ENCODE measurements at regions not wholly inside any gene's neighbourhood (a gene's known extent, or its start where the extent isn't known, plus 50 kb on each side); places are given as distances from the start of the nearest gene placed in this dataset.
"Not testable (repeated sequence)": the region's sequence is repeated elsewhere in the genome, so short reads cannot be mapped to it uniquely, and the experiment has no call there.

DNA sequence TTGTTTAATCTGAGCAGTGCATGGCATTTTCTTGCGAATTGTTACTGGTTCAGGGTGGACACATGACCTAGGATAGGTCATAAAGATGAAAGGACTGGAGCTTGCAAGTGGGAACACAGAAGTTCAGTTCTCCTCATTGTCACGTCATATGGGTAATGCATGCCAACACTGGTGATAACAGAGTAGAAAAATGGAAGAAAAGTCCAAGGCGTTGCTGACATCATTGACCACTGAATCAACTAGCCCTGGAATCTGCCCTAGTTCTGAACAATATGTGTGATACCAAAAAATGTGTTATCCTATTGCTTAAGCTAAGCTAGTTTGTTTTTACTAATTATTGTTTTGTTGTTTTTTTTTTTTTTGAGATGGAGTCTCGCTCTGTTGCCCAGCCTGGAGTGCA is 234.2 kb upstream of the MAF start:
- no peak for ATAC-seq
- WGBS, 3 donors, result 91 to 94% (median 93%) methylated on average over 4 of the region's 4 CpGs
- intact Hi-C loops (cut with DNase I), result no loop called here

DNA sequence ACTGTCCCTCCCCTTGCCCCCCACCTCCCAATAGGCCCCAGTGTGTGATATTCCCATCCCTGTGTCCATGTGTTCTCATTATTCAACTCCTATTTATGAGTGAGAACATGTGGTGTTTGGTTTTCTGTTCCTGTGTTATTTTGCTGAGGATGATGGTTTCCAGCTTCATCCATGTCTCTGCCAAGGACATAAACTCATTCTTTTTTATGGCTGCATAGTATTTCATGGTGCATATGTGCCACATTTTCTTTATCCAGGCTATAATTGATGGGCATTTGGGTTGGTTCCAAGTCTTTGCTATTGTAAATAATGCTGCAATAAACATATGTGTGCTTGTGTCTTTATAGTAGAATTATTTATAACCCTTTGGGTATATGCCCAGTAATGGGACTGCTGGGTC is 233.5 kb upstream of the MAF start:
- H3K27me3 ChIP-seq (ENCODE audit: insufficient read depth in 3 of 3, low read length in 2 of 3); H3K4me3 ChIP-seq; H3K36me3 ChIP-seq (ENCODE audit: insufficient read depth in 1 of 2, low read depth in 1 of 2); H3K9me3 ChIP-seq; DNase-seq; H3K27ac ChIP-seq; intact Hi-C loops (cut with DNase I); ATAC-seq; H3K4me1 ChIP-seq: not testable (repeated sequence)

More for the DNA sequence above, 234.2 kb upstream of the MAF start:
- H3K4me1 ChIP-seq, result no peaks in the 10 kb centered on the region
- no peaks in the 10 kb centered on the region for H3K9me3 ChIP-seq
- DNase-seq, result no peak
- H3K36me3 ChIP-seq (ENCODE audit: insufficient read depth in 1 of 2, low read depth in 1 of 2), result no peaks in the 10 kb centered on the region
- H3K27me3 ChIP-seq (ENCODE audit: insufficient read depth in 3 of 3, low read length in 2 of 3), result peaks cover 0 to 2% (median 0%) of the 10 kb centered on the region in 3 donors
- TF ChIP-seq, protein P1, sequence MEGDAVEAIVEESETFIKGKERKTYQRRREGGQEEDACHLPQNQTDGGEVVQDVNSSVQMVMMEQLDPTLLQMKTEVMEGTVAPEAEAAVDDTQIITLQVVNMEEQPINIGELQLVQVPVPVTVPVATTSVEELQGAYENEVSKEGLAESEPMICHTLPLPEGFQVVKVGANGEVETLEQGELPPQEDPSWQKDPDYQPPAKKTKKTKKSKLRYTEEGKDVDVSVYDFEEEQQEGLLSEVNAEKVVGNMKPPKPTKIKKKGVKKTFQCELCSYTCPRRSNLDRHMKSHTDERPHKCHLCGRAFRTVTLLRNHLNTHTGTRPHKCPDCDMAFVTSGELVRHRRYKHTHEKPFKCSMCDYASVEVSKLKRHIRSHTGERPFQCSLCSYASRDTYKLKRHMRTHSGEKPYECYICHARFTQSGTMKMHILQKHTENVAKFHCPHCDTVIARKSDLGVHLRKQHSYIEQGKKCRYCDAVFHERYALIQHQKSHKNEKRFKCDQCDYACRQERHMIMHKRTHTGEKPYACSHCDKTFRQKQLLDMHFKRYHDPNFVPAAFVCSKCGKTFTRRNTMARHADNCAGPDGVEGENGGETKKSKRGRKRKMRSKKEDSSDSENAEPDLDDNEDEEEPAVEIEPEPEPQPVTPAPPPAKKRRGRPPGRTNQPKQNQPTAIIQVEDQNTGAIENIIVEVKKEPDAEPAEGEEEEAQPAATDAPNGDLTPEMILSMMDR (IDR thresholded peaks at IDR 0.05), result no peak
- H3K27ac ChIP-seq, result no peak overlapping the region
- no peak overlapping the region for H3K4me3 ChIP-seq

DNA sequence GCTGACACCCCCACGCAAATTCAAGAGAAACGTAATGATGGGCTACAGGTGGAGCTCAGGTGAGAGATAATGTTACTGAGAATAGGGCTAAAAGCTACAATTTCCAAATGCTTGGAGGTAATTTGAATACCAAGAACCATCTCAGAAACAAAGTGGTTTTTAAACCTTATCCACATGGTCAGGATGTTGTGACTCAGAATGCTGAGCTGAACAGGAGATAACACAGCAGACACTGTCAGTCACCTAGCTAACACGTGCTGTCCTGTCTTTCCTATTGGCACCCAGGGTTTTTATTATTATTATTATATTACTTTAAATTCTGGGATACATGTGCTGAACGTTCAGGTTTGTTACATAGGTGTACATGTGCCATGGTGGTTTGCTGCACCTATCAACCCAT is 233.0 kb upstream of the MAF start:
- DNase-seq (no peak), ATAC-seq (no peak)
- Histone ChIP-seq H3K27ac (no peak overlapping the region), H3K9me3 (no peaks in the 10 kb centered on the region), H3K36me3 (ENCODE audit: insufficient read depth in 1 of 2, low read depth in 1 of 2) (no peaks in the 10 kb centered on the region), H3K4me3 (no peak overlapping the region), H3K4me1 (no peaks in the 10 kb centered on the region), H3K27me3 (ENCODE audit: insufficient read depth in 3 of 3, low read length in 2 of 3) (peaks cover 0 to 2% (median 0%) of the 10 kb centered on the region in 3 donors)
- TF ChIP-seq, protein P1 (IDR thresholded peaks at IDR 0.05), result no peak
- 80 to 82% (median 81%) methylated on average over 4 of the region's 4 CpGs for WGBS, 3 donors
- intact Hi-C loops (cut with DNase I), result no loop called here

DNA sequence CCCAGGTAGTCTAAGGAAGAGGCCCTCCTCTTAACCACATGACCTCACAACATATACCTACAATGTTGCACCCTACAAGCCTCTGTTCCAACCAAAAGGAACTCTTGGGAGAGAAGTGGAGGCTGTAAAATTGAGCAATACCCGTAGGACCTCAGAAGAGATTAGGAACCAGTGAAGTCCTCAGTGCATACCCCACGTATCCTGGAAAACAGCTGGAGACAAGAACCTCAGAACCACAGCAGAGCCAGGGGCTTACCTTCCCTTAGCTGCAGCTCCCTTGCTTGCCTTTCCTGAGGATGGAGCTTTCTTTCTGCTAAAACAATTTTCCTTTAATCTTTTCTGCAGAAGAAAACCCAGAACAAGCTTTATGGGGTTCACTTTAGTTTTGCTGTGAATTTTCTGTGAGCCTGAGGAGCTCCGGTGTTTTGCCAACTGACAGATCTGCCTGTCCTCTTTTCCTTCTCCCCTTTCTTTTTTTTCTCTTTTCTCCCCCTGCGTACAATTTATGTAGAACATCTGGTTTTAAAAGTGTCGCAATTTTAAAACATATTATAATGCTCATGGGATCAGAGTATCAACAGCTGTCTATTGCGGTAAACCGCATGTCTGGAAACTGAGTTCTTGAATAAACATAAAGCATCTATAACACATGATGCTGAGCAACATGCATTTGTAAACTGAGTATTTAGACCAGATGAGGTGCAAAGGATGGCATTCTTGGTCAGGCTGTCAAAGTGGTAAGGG is 226.4 kb upstream of the MAF start:
- no peaks in the 10 kb centered on the region for H3K4me1 ChIP-seq
- intact Hi-C loops (cut with DNase I), result no loop called here
- peaks cover 0 to 9% (median 0%) of the 10 kb centered on the region in 3 donors for H3K27me3 ChIP-seq (ENCODE audit: insufficient read depth in 3 of 3, low read length in 2 of 3)
- TF ChIP-seq, protein P1 (IDR thresholded peaks at IDR 0.05), result no peak
- no peak for ATAC-seq
- 52 to 61% (median 54%) methylated on average over 7 of the region's 7 CpGs for WGBS, 3 donors
- H3K4me3 ChIP-seq, result no peak overlapping the region
- H3K36me3 ChIP-seq (ENCODE audit: insufficient read depth in 1 of 2, low read depth in 1 of 2), result no peaks in the 10 kb centered on the region
- H3K9me3 ChIP-seq, result peaks cover 4% of the 10 kb centered on the region
- H3K27ac ChIP-seq, result no peak overlapping the region
- DNase-seq, result no peak

DNA sequence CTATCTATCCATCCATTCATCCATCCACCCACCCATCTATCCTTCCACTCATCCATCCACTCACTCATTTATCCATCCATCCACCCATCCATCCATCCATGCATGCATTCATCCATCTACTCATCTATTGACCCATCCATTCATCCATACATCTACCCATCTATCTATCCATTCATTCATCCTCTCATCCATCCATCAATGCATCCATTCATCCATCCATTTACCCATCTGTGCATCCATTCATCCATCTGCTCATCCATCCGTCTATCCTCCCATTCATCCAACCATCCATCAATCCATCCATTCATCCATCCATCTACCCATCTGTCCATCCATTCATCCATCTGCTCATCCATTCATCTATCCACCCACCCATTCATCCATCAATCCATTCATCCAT is 224.5 kb upstream of the MAF start:
- TF ChIP-seq, protein P1 (IDR thresholded peaks at IDR 0.05), result no peak
- no peak for ATAC-seq
- Histone ChIP-seq H3K4me3 (no peak overlapping the region), H3K36me3 (ENCODE audit: insufficient read depth in 1 of 2, low read depth in 1 of 2) (no peaks in the 10 kb centered on the region), H3K4me1 (no peaks in the 10 kb centered on the region), H3K9me3 (peaks cover 4% of the 10 kb centered on the region), H3K27ac (no peak overlapping the region), H3K27me3 (ENCODE audit: insufficient read depth in 3 of 3, low read length in 2 of 3) (peaks cover 0 to 9% (median 0%) of the 10 kb centered on the region in 3 donors)
- intact Hi-C loops (cut with DNase I), result no loop called here
- 89 to 96% (median 94%) methylated on average over 1 of the region's 1 CpG for WGBS, 3 donors
- DNase-seq, result no peak
